OCI-LY7 (cell line): ENCODE measurements at regions not wholly inside any gene's neighbourhood (a gene's known extent, or its start where the extent isn't known, plus 50 kb on each side); places are given as distances from the start of the nearest gene placed in this dataset.

Experiments
- BruUV-seq: library from RNA; stranded (reverse); fragments of 400-500 nt; replicated peaks from 2 replicates; lab custom pipeline; 2021; lab: Mats Ljungman, UMichigan
- CTCF ChIA-PET: fragments of 300-600 bp; sonication (Branson Sonifier 250); formaldehyde crosslinking; loops from one replicate; lab custom pipeline; 2022; ENCODE audit warnings: antibody characterized with exemption; ENCODE audit not compliant: unreplicated experiment; lab: Charles Lee
- POLR2A ChIA-PET: fragments of 300-600 bp; sonication (Branson Sonifier 250); formaldehyde crosslinking; loops from one replicate; lab custom pipeline; 2022; ENCODE audit warnings: antibody characterized with exemption; lab: Charles Lee
- DNase-seq: peaks from one replicate; pipeline ENCODE4 v3.0.0-alpha.2; 2015; ENCODE audit warnings: low spot score
- H2AFZ ChIP-seq: fragments of 200-600 bp; sonication (generic), shearing (Covaris generic); 2 replicates; pipeline ENCODE4 v1.6.1; 2014; ENCODE audit warnings: mild to moderate bottlenecking, antibody characterized with exemption, low read length, moderate library complexity
- H3K27ac ChIP-seq: fragments of 200-600 bp; sonication (generic); 2 replicates; pipeline ENCODE4 v1.5.1; 2014; ENCODE audit warnings: mixed run types, low read depth, mild to moderate bottlenecking, moderate library complexity, low read length, inconsistent platforms; ENCODE audit not compliant: poor library complexity, severe bottlenecking
- H3K36me3 ChIP-seq: fragments of 200-600 bp; sonication (generic); 2 replicates; pipeline ENCODE4 v1.6.1; 2014; ENCODE audit warnings: mild to moderate bottlenecking, antibody characterized with exemption, low read length, moderate library complexity, mixed read lengths; ENCODE audit not compliant: insufficient read depth
- H3K4me1 ChIP-seq: fragments of 200-600 bp; sonication (generic); 2 replicates; pipeline ENCODE4 v1.5.1; 2014; ENCODE audit warnings: mild to moderate bottlenecking, low read length; ENCODE audit not compliant: insufficient read depth, poor library complexity, severe bottlenecking
- H3K4me2 ChIP-seq: fragments of 200-600 bp; sonication (generic); 2 replicates; pipeline ENCODE4 v1.6.1; 2014; ENCODE audit warnings: mild to moderate bottlenecking, low read length
- H3K4me3 ChIP-seq: fragments of 200-600 bp; sonication (generic); 2 replicates; pipeline ENCODE4 v1.5.1; 2014; ENCODE audit warnings: mild to moderate bottlenecking, low read depth, low read length; ENCODE audit not compliant: poor library complexity, severe bottlenecking
- H3K79me2 ChIP-seq: fragments of 200-600 bp; sonication (generic); 2 replicates; pipeline ENCODE4 v1.6.1; 2016; ENCODE audit warnings: low read depth, mild to moderate bottlenecking, low read length, moderate library complexity, mixed read lengths; ENCODE audit not compliant: insufficient read depth
- H3K9me2 ChIP-seq: fragments of 200-600 bp; sonication (generic); 2 replicates; pipeline ENCODE4 v1.6.1; 2016; ENCODE audit warnings: mild to moderate bottlenecking, low read length, mixed read lengths; ENCODE audit not compliant: insufficient read depth
- H3K9me3 ChIP-seq: fragments of 200-600 bp; sonication (generic); 2 replicates; pipeline ENCODE4 v1.6.1; 2014; ENCODE audit warnings: mild to moderate bottlenecking, mixed run types, low read length, mixed read lengths
- H4K20me1 ChIP-seq: fragments of 200-600 bp; sonication (generic); 2 replicates; pipeline ENCODE4 v1.6.1; 2014; ENCODE audit warnings: mild to moderate bottlenecking, antibody characterized with exemption, low read length, moderate library complexity, mixed read lengths; ENCODE audit not compliant: insufficient read depth
- EZH2phosphoT487 ChIP-seq: fragments of 200-600 bp; sonication (generic); IDR thresholded peaks from 2 replicates; pipeline ENCODE4 v1.6.1; 2018; ENCODE audit warnings: low read depth, borderline replicate concordance, mild to moderate bottlenecking, mixed run types, antibody characterized with exemption, low read length, moderate library complexity, mixed read lengths
- intact Hi-C: fragments of 100-400 bp; cut with micrococcal nuclease; formaldehyde crosslinking; loops from one replicate; pipeline ENCODE4 v1.10.0; 2022; ENCODE audit not compliant: unreplicated experiment
- TF ChIP-seq, protein P1 (sequence below): fragments of 200-600 bp; sonication (generic); conservative IDR thresholded peaks from 2 replicates; pipeline ENCODE4 v1.5.1; 2014; ENCODE audit warnings: mild to moderate bottlenecking, antibody characterized with exemption, low read length, moderate library complexity, mixed read lengths

DNA sequence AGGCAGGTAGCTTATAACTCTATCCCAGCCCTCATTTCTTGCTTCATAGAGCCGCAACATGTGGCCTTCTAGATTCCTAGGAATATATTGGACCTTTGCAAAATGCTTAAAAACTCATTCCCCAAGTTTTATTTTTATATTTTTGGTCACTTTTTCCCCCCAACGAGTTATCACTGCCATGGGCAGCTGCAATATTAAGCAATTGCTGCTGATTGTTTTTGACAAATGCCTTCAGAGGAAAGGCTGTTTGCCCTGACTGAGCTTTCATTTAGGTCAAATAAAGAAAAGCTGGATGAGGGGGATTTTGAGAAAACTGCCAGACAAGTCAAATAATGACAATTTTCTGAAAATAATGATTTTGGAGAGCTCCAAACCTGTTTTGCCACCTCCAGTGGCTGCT lies 976.9 kb upstream of the MBL2 start:
- no peak for TF ChIP-seq EZH2phosphoT487
- TF ChIP-seq, protein P1, sequence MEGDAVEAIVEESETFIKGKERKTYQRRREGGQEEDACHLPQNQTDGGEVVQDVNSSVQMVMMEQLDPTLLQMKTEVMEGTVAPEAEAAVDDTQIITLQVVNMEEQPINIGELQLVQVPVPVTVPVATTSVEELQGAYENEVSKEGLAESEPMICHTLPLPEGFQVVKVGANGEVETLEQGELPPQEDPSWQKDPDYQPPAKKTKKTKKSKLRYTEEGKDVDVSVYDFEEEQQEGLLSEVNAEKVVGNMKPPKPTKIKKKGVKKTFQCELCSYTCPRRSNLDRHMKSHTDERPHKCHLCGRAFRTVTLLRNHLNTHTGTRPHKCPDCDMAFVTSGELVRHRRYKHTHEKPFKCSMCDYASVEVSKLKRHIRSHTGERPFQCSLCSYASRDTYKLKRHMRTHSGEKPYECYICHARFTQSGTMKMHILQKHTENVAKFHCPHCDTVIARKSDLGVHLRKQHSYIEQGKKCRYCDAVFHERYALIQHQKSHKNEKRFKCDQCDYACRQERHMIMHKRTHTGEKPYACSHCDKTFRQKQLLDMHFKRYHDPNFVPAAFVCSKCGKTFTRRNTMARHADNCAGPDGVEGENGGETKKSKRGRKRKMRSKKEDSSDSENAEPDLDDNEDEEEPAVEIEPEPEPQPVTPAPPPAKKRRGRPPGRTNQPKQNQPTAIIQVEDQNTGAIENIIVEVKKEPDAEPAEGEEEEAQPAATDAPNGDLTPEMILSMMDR, result no peak
- Histone ChIP-seq H2AFZ (no peak overlapping the region), H3K4me1 (no peaks in the 10 kb centered on the region), H3K9me3 (no peaks in the 10 kb centered on the region), H3K4me3 (no peak overlapping the region), H3K27ac (no peak overlapping the region), H3K9me2 (no peaks in the 10 kb centered on the region), H3K4me2 (no peak overlapping the region), H3K36me3 (no peaks in the 10 kb centered on the region), H3K79me2 (no peaks in the 10 kb centered on the region), H4K20me1 (no peaks in the 10 kb centered on the region)
- ChIA-PET CTCF (no interaction called here), POLR2A (interaction anchor here (0.7 kb wide), 1 partner anchor 14 kb away, joined by 3 read pairs; no protein-coding TSS in a partner anchor)
- BruUV-seq, result no TSS peak
- no peak for DNase-seq
- intact Hi-C loops, result no loop called here

DNA sequence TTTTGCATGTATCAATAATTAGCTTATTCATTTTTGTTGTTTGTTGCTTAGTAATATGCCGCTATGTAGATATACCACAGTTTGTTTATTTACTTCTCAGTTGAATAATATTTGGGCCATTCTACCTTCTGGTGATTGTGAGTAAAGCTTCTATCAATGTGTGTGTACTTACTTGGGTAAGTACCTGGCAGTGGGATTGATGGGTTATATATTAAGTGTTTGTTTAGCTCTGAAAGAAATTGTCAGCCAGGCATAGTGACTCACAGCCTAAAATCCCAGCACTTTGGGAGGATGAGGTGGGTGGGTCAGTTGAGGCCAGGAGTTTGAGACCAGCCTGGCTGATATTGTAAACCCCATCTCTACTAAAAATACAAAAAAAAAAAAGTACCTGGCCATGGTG lies 975.7 kb upstream of the MBL2 start:
- TF ChIP-seq EZH2phosphoT487, result no peak
- TF ChIP-seq, protein P1, result no peak
- Histone ChIP-seq H3K27ac (no peak overlapping the region), H3K36me3 (no peaks in the 10 kb centered on the region), H3K4me1 (no peaks in the 10 kb centered on the region), H3K9me2 (no peaks in the 10 kb centered on the region), H2AFZ (no peak overlapping the region), H3K4me3 (no peak overlapping the region), H3K9me3 (no peaks in the 10 kb centered on the region), H3K4me2 (no peak overlapping the region), H4K20me1 (no peaks in the 10 kb centered on the region), H3K79me2 (no peaks in the 10 kb centered on the region)
- CTCF ChIA-PET, result no interaction called here
- DNase-seq, result no peak
- POLR2A ChIA-PET, result no interaction called here
- intact Hi-C loops, result no loop called here
- no TSS peak for BruUV-seq

DNA sequence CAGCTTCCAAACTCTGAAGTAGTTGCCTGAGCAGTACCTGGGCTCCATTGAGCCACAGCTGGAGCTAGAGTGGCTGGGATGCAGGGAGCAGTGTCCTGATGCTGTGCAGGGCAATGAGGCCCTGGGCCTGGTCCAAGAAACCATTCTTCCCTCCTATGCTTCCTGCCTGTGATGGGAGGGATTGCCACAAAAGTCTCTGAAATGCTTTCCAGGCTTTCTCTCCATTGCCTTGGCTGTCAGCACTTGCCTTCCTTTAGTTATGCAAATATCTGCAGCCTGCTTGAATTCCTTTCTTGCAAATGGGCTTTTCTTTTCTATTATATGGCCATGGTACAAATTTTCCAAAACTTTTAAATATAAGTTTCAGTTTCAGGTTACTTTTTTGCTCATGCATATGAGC lies 972.2 kb upstream of the MBL2 start:
- ChIA-PET CTCF (no interaction called here), POLR2A (no interaction called here)
- no peak for DNase-seq
- no peak for TF ChIP-seq EZH2phosphoT487
- TF ChIP-seq, protein P1, result no peak
- H2AFZ ChIP-seq, result no peak overlapping the region
- no TSS peak for BruUV-seq
- no peaks in the 10 kb centered on the region for H3K4me1 ChIP-seq
- no peak overlapping the region for H3K4me3 ChIP-seq
- H3K4me2 ChIP-seq, result no peak overlapping the region
- H3K79me2 ChIP-seq, result no peaks in the 10 kb centered on the region
- no peak overlapping the region for H3K27ac ChIP-seq
- H3K9me3 ChIP-seq, result no peaks in the 10 kb centered on the region
- H3K36me3 ChIP-seq, result no peaks in the 10 kb centered on the region
- intact Hi-C loops, result no loop called here
- H4K20me1 ChIP-seq, result no peaks in the 10 kb centered on the region
- H3K9me2 ChIP-seq, result no peaks in the 10 kb centered on the region
